K562 (cell line): ENCODE measurements at regions not wholly inside any gene's neighbourhood (a gene's known extent, or its start where the extent isn't known, plus 50 kb on each side); places are given as distances from the start of the nearest gene placed in this dataset.

ENCODE experiments used
- ATAC-seq: fragments of 200-7000 bp; cut with Tn5 transposase; 3 replicates; pipeline ENCODE4 v1.9.1; 2020; ENCODE audit warnings: moderate library complexity
- BruUV-seq: library from RNA; stranded (reverse); fragments of 400-500 nt; replicated peaks from 2 replicates; lab custom pipeline; 2021; lab: Mats Ljungman, UMichigan
- CTCF ChIA-PET: fragments of 300-600 bp; formaldehyde crosslinking; extraction: SDS; loops from one replicate; lab custom pipeline; 2021; ENCODE audit warnings: low intra/inter-chr PET ratio; lab: Yijun Ruan, JAX
- POLR2A ChIA-PET: fragments of 300-600, 350-650 bp; sonication (Branson Sonifier 250); formaldehyde crosslinking; extraction: SDS; loops from one replicate; lab custom pipeline; 2021; ENCODE audit warnings: antibody characterized with exemption, inconsistent platforms; lab: Yijun Ruan, JAX
- DNase-seq, 4 experiments: peaks; one replicate each; pipeline versions ENCODE4 v3.0.0 to v3.0.0-alpha.2; 2011 to 2018; ENCODE audit warnings: low spot score in 3 of 4, mixed read lengths in 3 of 4; ENCODE audit errors: extremely low read depth in 1 of 4
- FAIRE-seq: peaks from 2 replicates; lab custom pipeline; 2011; peaks lifted over from hg19 to GRCh38; lab: Jason Lieb, UNC
- H2AFZ ChIP-seq: 2 replicates; pipeline ENCODE4 v1.6.0; 2011; ENCODE audit warnings: low read depth, low read length, control low read depth, inconsistent platforms
- H3K27ac ChIP-seq: fragments of 200-600 bp; 3 replicates; pipeline ENCODE4 v1.8.0; 2011; ENCODE audit warnings: low read depth, mild to moderate bottlenecking, control low read depth, inconsistent platforms, low read length, moderate library complexity, mixed read lengths; ENCODE audit errors: extremely low read depth
- H3K27me3 ChIP-seq, 2 experiments: fragments of 300-600 bp in 1 of 2; 2 replicates in 1 of 2; 3 replicates in 1 of 2; pipeline versions ENCODE4 v1.6.0 to v1.8.0; 2011; ENCODE audit warnings: inconsistent platforms in 2 of 2, low read length in 2 of 2, mild to moderate bottlenecking in 1 of 2, mixed read lengths in 1 of 2, moderate library complexity in 1 of 2; ENCODE audit not compliant: control insufficient read depth in 2 of 2, insufficient read depth in 2 of 2
- H3K36me3 ChIP-seq: fragments of 300-600 bp; 3 replicates; pipeline ENCODE4 v1.8.0; 2011; ENCODE audit warnings: mild to moderate bottlenecking, low read length, inconsistent platforms; ENCODE audit not compliant: control insufficient read depth, insufficient read depth
- H3K4me1 ChIP-seq, 2 experiments: fragments of 200-600 bp in 1 of 2; replicated peaks in 1 of 2; 2 replicates in 1 of 2; 3 replicates in 1 of 2; pipeline versions ENCODE4 v1.5.1 to v1.8.0; 2011; ENCODE audit warnings: inconsistent platforms in 2 of 2, low read length in 2 of 2, mild to moderate bottlenecking in 1 of 2, mixed read lengths in 1 of 2, moderate library complexity in 1 of 2; ENCODE audit not compliant: control insufficient read depth in 2 of 2, insufficient read depth in 2 of 2
- H3K4me2 ChIP-seq: 2 replicates; pipeline ENCODE4 v1.6.1; 2011; ENCODE audit warnings: low read length, control low read depth, inconsistent platforms, mixed read lengths; ENCODE audit not compliant: insufficient read depth
- H3K4me3 ChIP-seq: fragments of 200-600 bp; sonication (generic), shearing (Covaris generic); 2 replicates; pipeline ENCODE4 v1.5.1; 2016; ENCODE audit warnings: control low read depth, inconsistent platforms
- H3K79me2 ChIP-seq: fragments of 200-600 bp; 3 replicates; pipeline ENCODE4 v1.8.0; 2011; ENCODE audit warnings: low read length, inconsistent platforms; ENCODE audit not compliant: control insufficient read depth, insufficient read depth
- H3K9ac ChIP-seq, 2 experiments: 2 replicates each; pipeline versions ENCODE4 v1.6.0 to v1.6.1; 2011; ENCODE audit warnings: low read depth in 2 of 2, low read length in 2 of 2, control low read depth in 1 of 2, inconsistent platforms in 1 of 2, mild to moderate bottlenecking in 1 of 2, mixed read lengths in 1 of 2; ENCODE audit not compliant: insufficient read depth in 1 of 2
- H3K9me1 ChIP-seq: one replicate; pipeline ENCODE4 v1.6.0; 2011; ENCODE audit warnings: inconsistent platforms, mild to moderate bottlenecking, low read length, moderate library complexity; ENCODE audit not compliant: control insufficient read depth, insufficient read depth
- H3K9me3 ChIP-seq: replicated peaks from 2 replicates; pipeline ENCODE4 v1.5.1; 2011; ENCODE audit warnings: low read depth, low read length, inconsistent platforms; ENCODE audit not compliant: control insufficient read depth, insufficient read depth
- H4K20me1 ChIP-seq: replicated peaks from 2 replicates; pipeline ENCODE4 v1.6.1; 2011; ENCODE audit warnings: low read length, inconsistent platforms, mixed read lengths; ENCODE audit not compliant: control insufficient read depth, insufficient read depth
- ADNP ChIP-seq: fragments of 200-800 bp; sonication (Bioruptor generic); IDR thresholded peaks from 2 replicates; pipeline ENCODE4 v1.6.1; 2016; ENCODE audit warnings: missing genetic modification characterization, missing compliant biosample characterization
- ARHGAP35 ChIP-seq: fragments of 450-650 bp; IDR thresholded peaks from 2 replicates; pipeline ENCODE4 v1.6.1; 2018; ENCODE audit not compliant: partially characterized antibody
- BDP1 ChIP-seq: IDR thresholded peaks from 3 replicates; pipeline ENCODE4 v1.6.1; 2011; ENCODE audit not compliant: insufficient read length, insufficient read depth
- CHD2 ChIP-seq: IDR thresholded peaks from 2 replicates; pipeline ENCODE4 v1.6.1; 2011; ENCODE audit warnings: low read depth, low read length
- ERF ChIP-seq: fragments of 450-650 bp; formaldehyde crosslinking; IDR thresholded peaks from 2 replicates; pipeline ENCODE4 v1.4.0; 2020; ENCODE audit warnings: mild to moderate bottlenecking, mixed read lengths
- GABPA ChIP-seq: fragments of 200-800 bp; sonication (Bioruptor generic); conservative IDR thresholded peaks from 2 replicates; pipeline ENCODE4 v1.6.1; 2016; ENCODE audit warnings: low read depth, missing genetic modification characterization, missing compliant biosample characterization
- KDM1A ChIP-seq, 2 experiments: fragments of 450-650 bp; IDR thresholded peaks; 2 replicates each; pipeline ENCODE4 v1.6.1; 2016; ENCODE audit warnings: mild to moderate bottlenecking in 2 of 2
- LEF1 ChIP-seq: fragments of 450-650 bp; IDR thresholded peaks from 2 replicates; pipeline ENCODE4 v1.6.1; 2016; ENCODE audit warnings: mild to moderate bottlenecking
- NRF1 ChIP-seq, 2 experiments: fragments of 450-650 bp; IDR thresholded peaks in 1 of 2; conservative IDR thresholded peaks in 1 of 2; 2 replicates each; pipeline ENCODE4 v1.6.1; 2014; ENCODE audit warnings: mild to moderate bottlenecking in 2 of 2
- NUFIP1 ChIP-seq: fragments of 450-650 bp; IDR thresholded peaks from 2 replicates; pipeline ENCODE4 v1.6.1; 2018; ENCODE audit not compliant: partially characterized antibody
- PCBP1 ChIP-seq: fragments of 200-400 bp; formaldehyde crosslinking; IDR thresholded peaks from 2 replicates; pipeline ENCODE4 v1.6.1; 2018; ENCODE audit warnings: mild to moderate bottlenecking, low read depth, low read length; ENCODE audit not compliant: poor library complexity, severe bottlenecking
- PHB ChIP-seq: fragments of 250-450 bp; sonication (Bioruptor Pico); IDR thresholded peaks from 2 replicates; pipeline ENCODE4 v1.5.0; 2021
- TARDBP ChIP-seq: fragments of 450-650 bp; IDR thresholded peaks from 2 replicates; pipeline ENCODE4 v1.6.1; 2016
- ZNF133 ChIP-seq: fragments of 250-450 bp; sonication (Bioruptor Pico); IDR thresholded peaks from 2 replicates; pipeline ENCODE4 v1.4.0; 2020; ENCODE audit warnings: mild to moderate bottlenecking
- ZNF695 ChIP-seq: fragments of 450-650 bp; formaldehyde crosslinking; IDR thresholded peaks from 2 replicates; pipeline ENCODE4 v1.4.0; 2020; ENCODE audit warnings: mild to moderate bottlenecking, moderate library complexity
- in situ Hi-C: fragments of 300-500 bp; cut with MboI; formaldehyde crosslinking; loops from 4 replicates; pipeline ENCODE4 v1.15.0; 2018; ENCODE audit warnings: inconsistent platforms, mixed read lengths
- intact Hi-C: fragments of 100-400 bp; cut with micrococcal nuclease; formaldehyde crosslinking; loops from 2 replicates; pipeline ENCODE4 v1.14.2; 2022
- TF ChIP-seq, protein P1 (sequence below): fragments of 450-650 bp; formaldehyde crosslinking; IDR thresholded peaks from 2 replicates; pipeline ENCODE4 v1.4.0; 2020; ENCODE audit warnings: mild to moderate bottlenecking, moderate library complexity
- TF ChIP-seq, protein P2 (sequence below): fragments of 250-450 bp; sonication (Bioruptor Pico); IDR thresholded peaks from 2 replicates; pipeline ENCODE4 v1.4.0; 2020; ENCODE audit warnings: mild to moderate bottlenecking, moderate library complexity, borderline replicate concordance
- TF ChIP-seq, protein P3 (sequence below): conservative IDR thresholded peaks from 2 replicates; pipeline ENCODE4 v1.6.1; 2011; ENCODE audit warnings: low read depth, mild to moderate bottlenecking, low read length; ENCODE audit not compliant: control insufficient read depth

DNA sequence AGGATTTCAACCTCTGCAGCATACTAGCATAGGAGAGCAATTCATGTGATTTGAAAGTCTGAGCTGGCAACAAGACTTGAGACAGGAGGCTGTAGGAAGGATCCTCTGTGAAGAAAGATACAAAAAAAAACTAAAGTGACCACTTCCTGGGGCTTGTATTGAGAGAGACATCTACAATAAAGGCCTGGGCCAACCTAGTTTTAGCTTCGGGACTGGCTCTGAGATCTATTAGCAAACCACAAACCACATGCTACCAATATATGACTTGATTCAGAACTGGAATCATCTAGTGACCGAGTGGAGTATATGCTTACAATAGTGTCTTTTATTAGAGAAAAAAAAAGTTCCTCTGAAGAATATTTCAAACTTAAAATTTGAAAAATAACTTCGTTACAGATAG is 1448.9 kb upstream of the CDH6 start (continued):
- no peak for TF ChIP-seq PHB (CRISPR knock-in tag)
- no peak for TF ChIP-seq BDP1
- no peak for TF ChIP-seq CHD2
- TF ChIP-seq PCBP1, result no peak
- TF ChIP-seq NRF1 (conservative IDR thresholded peaks at IDR 0.05 in 1 of 2, IDR thresholded peaks at IDR 0.05 in 1 of 2), result no peak
- TF ChIP-seq, all 486 proteins: peak for 0

DNA sequence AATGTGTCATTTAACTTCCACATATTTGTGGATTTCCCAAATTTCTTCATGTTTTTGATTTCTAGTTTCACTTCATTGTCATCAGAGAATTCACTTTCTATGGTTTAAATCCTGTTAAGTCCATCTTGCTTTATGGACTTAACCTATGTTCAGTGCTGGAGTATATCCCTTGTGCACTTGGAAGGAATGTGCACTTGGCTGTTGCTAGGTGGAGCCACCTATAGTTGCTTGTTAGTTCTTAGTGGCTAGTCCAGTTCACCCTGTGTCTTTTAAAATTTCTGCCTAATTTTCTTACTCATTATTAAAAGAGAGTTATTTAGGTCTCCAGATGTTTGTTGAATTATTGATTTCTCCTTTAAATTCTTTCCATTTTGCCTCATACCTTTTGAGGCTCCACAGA is 1472.5 kb upstream of the CDH6 start:
- H3K9me1 ChIP-seq, result no peaks in the 10 kb centered on the region
- POLR2A ChIA-PET, result interaction anchor here (0.7 kb wide), 1 partner anchor 34 kb away, joined by 3 read pairs; no protein-coding TSS in a partner anchor
- CTCF ChIA-PET, result no interaction called here
- H3K4me3 ChIP-seq, result no peak overlapping the region
- peak; percentile 70 for ATAC-seq
- no peak overlapping the region for H3K9ac ChIP-seq
- H3K9me3 ChIP-seq, result no peaks in the 10 kb centered on the region
- H4K20me1 ChIP-seq, result no peaks in the 10 kb centered on the region
- in situ Hi-C loops (no loop called here), intact Hi-C loops (no loop called here)
- H3K4me2 ChIP-seq, result no peak overlapping the region
- H3K79me2 ChIP-seq, result no peaks in the 10 kb centered on the region
- H2AFZ ChIP-seq, result no peak overlapping the region
- no peaks in the 10 kb centered on the region for H3K36me3 ChIP-seq
- H3K27ac ChIP-seq, result no peak overlapping the region
- no peaks in the 10 kb centered on the region for H3K27me3 ChIP-seq
- no TSS peak for BruUV-seq
- H3K4me1 ChIP-seq, result no peaks in the 10 kb centered on the region
- FAIRE-seq, result no peak
- DNase-seq, result peak in 2 of 4 experiments; percentile 7
- TF ChIP-seq, protein P1, sequence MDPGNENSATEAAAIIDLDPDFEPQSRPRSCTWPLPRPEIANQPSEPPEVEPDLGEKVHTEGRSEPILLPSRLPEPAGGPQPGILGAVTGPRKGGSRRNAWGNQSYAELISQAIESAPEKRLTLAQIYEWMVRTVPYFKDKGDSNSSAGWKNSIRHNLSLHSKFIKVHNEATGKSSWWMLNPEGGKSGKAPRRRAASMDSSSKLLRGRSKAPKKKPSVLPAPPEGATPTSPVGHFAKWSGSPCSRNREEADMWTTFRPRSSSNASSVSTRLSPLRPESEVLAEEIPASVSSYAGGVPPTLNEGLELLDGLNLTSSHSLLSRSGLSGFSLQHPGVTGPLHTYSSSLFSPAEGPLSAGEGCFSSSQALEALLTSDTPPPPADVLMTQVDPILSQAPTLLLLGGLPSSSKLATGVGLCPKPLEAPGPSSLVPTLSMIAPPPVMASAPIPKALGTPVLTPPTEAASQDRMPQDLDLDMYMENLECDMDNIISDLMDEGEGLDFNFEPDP, result no peak
- no peak for TF ChIP-seq GABPA (tag)
- TF ChIP-seq, protein P2, sequence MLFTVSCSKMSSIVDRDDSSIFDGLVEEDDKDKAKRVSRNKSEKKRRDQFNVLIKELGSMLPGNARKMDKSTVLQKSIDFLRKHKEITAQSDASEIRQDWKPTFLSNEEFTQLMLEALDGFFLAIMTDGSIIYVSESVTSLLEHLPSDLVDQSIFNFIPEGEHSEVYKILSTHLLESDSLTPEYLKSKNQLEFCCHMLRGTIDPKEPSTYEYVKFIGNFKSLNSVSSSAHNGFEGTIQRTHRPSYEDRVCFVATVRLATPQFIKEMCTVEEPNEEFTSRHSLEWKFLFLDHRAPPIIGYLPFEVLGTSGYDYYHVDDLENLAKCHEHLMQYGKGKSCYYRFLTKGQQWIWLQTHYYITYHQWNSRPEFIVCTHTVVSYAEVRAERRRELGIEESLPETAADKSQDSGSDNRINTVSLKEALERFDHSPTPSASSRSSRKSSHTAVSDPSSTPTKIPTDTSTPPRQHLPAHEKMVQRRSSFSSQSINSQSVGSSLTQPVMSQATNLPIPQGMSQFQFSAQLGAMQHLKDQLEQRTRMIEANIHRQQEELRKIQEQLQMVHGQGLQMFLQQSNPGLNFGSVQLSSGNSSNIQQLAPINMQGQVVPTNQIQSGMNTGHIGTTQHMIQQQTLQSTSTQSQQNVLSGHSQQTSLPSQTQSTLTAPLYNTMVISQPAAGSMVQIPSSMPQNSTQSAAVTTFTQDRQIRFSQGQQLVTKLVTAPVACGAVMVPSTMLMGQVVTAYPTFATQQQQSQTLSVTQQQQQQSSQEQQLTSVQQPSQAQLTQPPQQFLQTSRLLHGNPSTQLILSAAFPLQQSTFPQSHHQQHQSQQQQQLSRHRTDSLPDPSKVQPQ (CRISPR knock-in tag), result no peak
- no peak for TF ChIP-seq ZNF133 (CRISPR knock-in tag)
- TF ChIP-seq, protein P3, sequence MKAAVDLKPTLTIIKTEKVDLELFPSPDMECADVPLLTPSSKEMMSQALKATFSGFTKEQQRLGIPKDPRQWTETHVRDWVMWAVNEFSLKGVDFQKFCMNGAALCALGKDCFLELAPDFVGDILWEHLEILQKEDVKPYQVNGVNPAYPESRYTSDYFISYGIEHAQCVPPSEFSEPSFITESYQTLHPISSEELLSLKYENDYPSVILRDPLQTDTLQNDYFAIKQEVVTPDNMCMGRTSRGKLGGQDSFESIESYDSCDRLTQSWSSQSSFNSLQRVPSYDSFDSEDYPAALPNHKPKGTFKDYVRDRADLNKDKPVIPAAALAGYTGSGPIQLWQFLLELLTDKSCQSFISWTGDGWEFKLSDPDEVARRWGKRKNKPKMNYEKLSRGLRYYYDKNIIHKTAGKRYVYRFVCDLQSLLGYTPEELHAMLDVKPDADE, result no peak
- no peak for TF ChIP-seq NUFIP1
- no peak for TF ChIP-seq TARDBP
- no peak for TF ChIP-seq LEF1
- no peak for TF ChIP-seq ZNF695 (CRISPR knock-in tag)
- no peak for TF ChIP-seq ADNP (tag)
- TF ChIP-seq KDM1A (IDR thresholded peaks at IDR 0.05), result no peak
- TF ChIP-seq ARHGAP35, result no peak
- no peak for TF ChIP-seq ERF (CRISPR knock-in tag)
